Transverse colon (tissue), 4 donors: ENCODE measurements at regions not wholly inside any gene's neighbourhood (a gene's known extent, or its start where the extent isn't known, plus 50 kb on each side); places are given as distances from the start of the nearest gene placed in this dataset.

ENCODE experiments used
- DNase-seq: peaks from one replicate; pipeline ENCODE4 v3.0.0-alpha.2; 2019
- H3K27ac ChIP-seq, 4 donors: fragments of 200-600 bp; sonication (generic); 2 replicates each; pipeline ENCODE4 v1.5.1; 2016 to 2018; ENCODE audit warnings: inconsistent platforms in 4 of 4
- H3K27me3 ChIP-seq: fragments of 200-600 bp; sonication (generic); 2 replicates; pipeline ENCODE4 v1.5.1; 2017; ENCODE audit warnings: inconsistent platforms
- H3K36me3 ChIP-seq, 4 donors: fragments of 200-600 bp; sonication (generic); 2 replicates each; pipeline ENCODE4 v1.5.1; 2017 to 2019; ENCODE audit warnings: inconsistent platforms in 4 of 4
- H3K4me1 ChIP-seq, 4 donors: fragments of 200-600 bp; sonication (generic); 2 replicates each; pipeline ENCODE4 v1.5.1; 2017 to 2020; ENCODE audit warnings: inconsistent platforms in 4 of 4
- H3K4me3 ChIP-seq, 4 donors: fragments of 200-600 bp; sonication (generic); 1 replicate in 1 of 4; 2 replicates in 3 of 4; pipeline versions ENCODE4 v1.5.1 to v1.6.1; 2017 to 2019; ENCODE audit warnings: inconsistent platforms in 4 of 4
- H3K9me3 ChIP-seq, 2 donors: fragments of 200-600 bp; sonication (generic); 2 replicates each; pipeline ENCODE4 v1.5.1; 2017 to 2019; ENCODE audit warnings: inconsistent platforms in 2 of 2
- EP300 ChIP-seq: sonication (generic); formaldehyde crosslinking; IDR thresholded peaks from one replicate; pipeline ENCODE4 v1.6.1; 2017; ENCODE audit warnings: antibody characterized with exemption, low read depth
- POLR2A ChIP-seq: fragments of 450-650 bp; IDR thresholded peaks from one replicate; pipeline ENCODE4 v1.6.1; 2016; ENCODE audit warnings: antibody characterized with exemption, mild to moderate bottlenecking, moderate library complexity
- POLR2AphosphoS5 ChIP-seq, 3 donors: sonication (generic); formaldehyde crosslinking; IDR thresholded peaks; one replicate each; pipeline ENCODE4 v1.6.1; 2016; ENCODE audit warnings: antibody characterized with exemption in 3 of 3
- WGBS, 2 donors: methylation state at CpG; one replicate each; pipeline ENCODE4 v1.1.5; 2018; ENCODE audit warnings: low coverage in 1 of 2; 5-methylcytosine and 5-hydroxymethylcytosine counted together
- in situ Hi-C, 4 donors: fragments of 200-750 bp; cut with MboI; loops; one replicate each; pipeline versions ENCODE4 v1.15.0 to v1.15.1; 2017; ENCODE audit warnings: low sequenced_read_pairs in 3 of 4, low pct_ligation_motif_present in 1 of 4, low pct_unique_long_range_greater_than_20kb in 1 of 4
- intact Hi-C: fragments of 100-400 bp; cut with DNase I; formaldehyde crosslinking; loops from one replicate; pipeline ENCODE4 v1.15.1; 2023; ENCODE audit warnings: low total_unique reads
- TF ChIP-seq, protein P1 (sequence below), 5 experiments: fragments of 200-600 bp in 3 of 5; fragments of 450-650 bp in 2 of 5; sonication (generic) in 3 of 5; IDR thresholded peaks; 1 replicate in 2 of 5; 2 replicates in 3 of 5; pipeline ENCODE4 v1.5.1; 2016 to 2017; ENCODE audit warnings: antibody characterized with exemption in 5 of 5, inconsistent platforms in 3 of 5, mild to moderate bottlenecking in 2 of 5, moderate library complexity in 1 of 5

DNA sequence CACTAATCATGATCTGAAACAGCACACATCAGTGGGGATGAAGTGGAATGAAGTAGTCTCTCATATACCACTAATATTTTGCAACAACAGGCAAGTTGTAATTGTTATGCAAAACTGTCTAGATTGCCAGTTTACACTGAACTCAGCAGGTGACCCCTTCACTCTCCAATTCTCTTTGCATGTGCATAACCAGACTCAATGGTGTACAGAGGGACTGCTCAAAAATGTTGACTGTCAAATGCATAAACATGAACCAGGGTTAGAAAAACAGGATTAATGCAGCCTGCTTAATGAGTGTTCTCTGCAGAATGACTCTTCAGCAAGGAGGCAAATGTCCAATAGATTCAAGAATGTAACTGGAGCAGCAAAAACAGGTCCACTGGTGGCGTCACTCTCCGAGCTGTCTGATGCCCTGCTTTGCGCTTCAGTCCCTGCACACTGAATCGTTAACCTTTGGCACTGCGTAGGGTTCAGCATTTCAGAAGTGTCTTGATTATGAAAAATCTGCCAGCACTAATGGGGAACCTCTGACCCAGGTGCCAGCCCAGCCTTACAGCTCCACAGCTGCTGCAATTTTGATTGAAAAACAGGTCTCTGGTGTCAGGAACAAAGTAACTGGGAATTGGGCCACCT lies 209.3 kb downstream of the TDRD15 start:
- no peaks in the 10 kb centered on the region for H3K36me3 ChIP-seq
- TF ChIP-seq, protein P1, sequence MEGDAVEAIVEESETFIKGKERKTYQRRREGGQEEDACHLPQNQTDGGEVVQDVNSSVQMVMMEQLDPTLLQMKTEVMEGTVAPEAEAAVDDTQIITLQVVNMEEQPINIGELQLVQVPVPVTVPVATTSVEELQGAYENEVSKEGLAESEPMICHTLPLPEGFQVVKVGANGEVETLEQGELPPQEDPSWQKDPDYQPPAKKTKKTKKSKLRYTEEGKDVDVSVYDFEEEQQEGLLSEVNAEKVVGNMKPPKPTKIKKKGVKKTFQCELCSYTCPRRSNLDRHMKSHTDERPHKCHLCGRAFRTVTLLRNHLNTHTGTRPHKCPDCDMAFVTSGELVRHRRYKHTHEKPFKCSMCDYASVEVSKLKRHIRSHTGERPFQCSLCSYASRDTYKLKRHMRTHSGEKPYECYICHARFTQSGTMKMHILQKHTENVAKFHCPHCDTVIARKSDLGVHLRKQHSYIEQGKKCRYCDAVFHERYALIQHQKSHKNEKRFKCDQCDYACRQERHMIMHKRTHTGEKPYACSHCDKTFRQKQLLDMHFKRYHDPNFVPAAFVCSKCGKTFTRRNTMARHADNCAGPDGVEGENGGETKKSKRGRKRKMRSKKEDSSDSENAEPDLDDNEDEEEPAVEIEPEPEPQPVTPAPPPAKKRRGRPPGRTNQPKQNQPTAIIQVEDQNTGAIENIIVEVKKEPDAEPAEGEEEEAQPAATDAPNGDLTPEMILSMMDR (IDR thresholded peaks at IDR 0.05): no peak
- TF ChIP-seq POLR2A: no peak
- no peak for TF ChIP-seq EP300
- TF ChIP-seq POLR2AphosphoS5 (IDR thresholded peaks at IDR 0.05): no peak
- H3K9me3 ChIP-seq: no peaks in the 10 kb centered on the region
- H3K4me1 ChIP-seq: peaks cover 3 to 10% (median 7%) of the 10 kb centered on the region in 4 donors
- in situ Hi-C loops (no loop called here), intact Hi-C loops (no loop called here)
- 37% methylated on average over 5 of the region's 5 CpGs; no CpG with 5 or more reads in 1 of the 2 donors for WGBS, 2 donors
- no peaks in the 10 kb centered on the region for H3K27me3 ChIP-seq
- no peak for DNase-seq
- H3K4me3 ChIP-seq: no peak overlapping the region
- H3K27ac ChIP-seq: no peak overlapping the region

DNA sequence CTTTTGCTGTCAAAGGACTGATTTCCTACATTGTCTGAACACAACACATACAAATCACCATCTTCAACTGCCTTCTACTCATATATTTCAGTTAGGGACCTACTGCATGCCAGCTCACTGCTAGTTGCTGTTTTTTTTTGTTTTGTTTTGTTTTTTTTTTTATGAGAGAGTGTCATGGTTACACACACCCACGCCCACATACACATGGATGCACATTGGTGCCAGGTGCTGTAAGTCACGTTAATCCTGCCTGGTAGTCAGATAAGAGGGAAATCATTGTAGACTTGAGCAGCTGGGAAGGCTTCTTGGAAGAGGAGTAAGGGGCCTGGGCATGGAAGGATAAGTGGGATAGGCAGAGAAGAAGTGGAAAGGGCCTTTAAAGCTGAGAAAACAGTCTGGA lies 209.9 kb downstream of the TDRD15 start:
- Histone ChIP-seq H3K27me3 (no peaks in the 10 kb centered on the region), H3K36me3 (no peaks in the 10 kb centered on the region), H3K27ac (no peak overlapping the region), H3K9me3 (no peaks in the 10 kb centered on the region), H3K4me3 (no peak overlapping the region), H3K4me1 (peaks cover 3 to 10% (median 7%) of the 10 kb centered on the region in 4 donors)
- intact Hi-C loops: no loop called here
- DNase-seq: peak; percentile 9
- in situ Hi-C loops: no loop called here
- TF ChIP-seq EP300: no peak
- TF ChIP-seq, protein P1 (IDR thresholded peaks at IDR 0.05): no peak
- 15 to 31% methylated on average over 2 of the region's 2 CpGs for WGBS, 2 donors

DNA sequence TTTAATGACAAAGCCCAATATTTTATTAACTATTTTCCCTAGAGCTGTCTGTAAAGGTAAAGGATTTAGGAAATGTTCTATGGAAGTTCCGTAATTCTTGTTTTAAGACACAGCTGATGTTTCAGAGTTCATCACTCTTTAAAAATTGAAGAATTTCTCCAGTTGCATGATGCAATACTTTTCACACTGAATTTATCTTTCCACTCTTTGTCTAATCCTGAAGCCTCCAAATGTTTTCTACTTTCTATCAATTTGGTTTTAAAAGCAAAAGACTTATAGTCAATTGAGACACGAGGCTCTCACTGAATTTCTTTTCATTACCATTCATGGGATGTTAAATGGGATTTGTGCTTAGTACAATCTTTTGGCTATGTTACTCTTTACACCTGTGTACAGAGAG lies 223.2 kb downstream of the TDRD15 start:
- H3K27me3 ChIP-seq: no peaks in the 10 kb centered on the region
- 88 to 91% methylated on average over 2 of the region's 2 CpGs for WGBS, 2 donors
- no peaks in the 10 kb centered on the region for H3K4me1 ChIP-seq
- H3K9me3 ChIP-seq: no peaks in the 10 kb centered on the region
- H3K4me3 ChIP-seq: no peak overlapping the region
- in situ Hi-C loops (no loop called here), intact Hi-C loops (no loop called here)
- no peak overlapping the region for H3K27ac ChIP-seq
- no peak for DNase-seq
- H3K36me3 ChIP-seq: no peaks in the 10 kb centered on the region
- no peak for TF ChIP-seq POLR2AphosphoS5 (IDR thresholded peaks at IDR 0.05)
- no peak for TF ChIP-seq POLR2A
- TF ChIP-seq, protein P1 (IDR thresholded peaks at IDR 0.05): no peak

DNA sequence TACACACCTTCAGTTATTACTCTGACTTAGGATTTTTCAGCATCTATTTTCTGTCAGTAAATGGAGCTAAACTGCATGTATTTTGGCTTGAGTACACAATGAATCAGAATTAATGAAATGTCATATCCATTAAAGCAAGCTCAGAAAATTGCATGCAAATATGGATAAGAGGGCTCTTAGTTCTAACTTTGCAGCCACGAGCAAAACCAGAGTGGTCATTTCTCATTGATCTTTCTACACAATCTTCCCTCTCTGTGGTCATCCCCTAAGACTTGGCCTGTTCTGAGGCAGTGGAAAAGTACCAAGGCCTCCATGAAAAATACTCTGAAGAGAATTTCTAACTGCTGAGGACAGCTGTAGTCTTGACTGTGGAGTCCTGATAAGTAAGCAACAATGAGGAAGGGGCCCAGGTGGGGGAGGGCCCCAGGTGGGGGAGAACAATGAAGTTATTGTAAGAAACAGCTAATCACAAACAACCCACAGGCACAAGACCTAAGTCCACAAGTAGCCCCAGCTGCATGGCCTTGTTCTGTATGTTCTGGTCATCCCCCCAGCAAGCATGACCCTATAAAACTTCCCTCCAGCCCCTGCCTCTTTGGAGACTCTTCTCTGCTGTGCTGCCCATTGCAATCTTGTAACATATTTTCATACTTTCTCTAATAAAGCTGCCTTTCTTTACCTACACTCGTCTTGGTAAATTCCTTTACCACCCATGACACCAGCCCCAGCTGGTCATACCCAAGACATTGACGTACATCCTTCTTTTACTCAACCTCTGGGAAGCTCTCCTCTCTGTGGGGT lies 230.3 kb downstream of the TDRD15 start:
- Histone ChIP-seq H3K4me1 (no peaks in the 10 kb centered on the region), H3K36me3 (no peaks in the 10 kb centered on the region), H3K27ac (no peak overlapping the region), H3K4me3 (no peak overlapping the region), H3K9me3 (no peaks in the 10 kb centered on the region), H3K27me3 (no peaks in the 10 kb centered on the region)
- intact Hi-C loops (no loop called here), in situ Hi-C loops (no loop called here)
- TF ChIP-seq, protein P1 (IDR thresholded peaks at IDR 0.05): no peak
- no peak for TF ChIP-seq EP300
- TF ChIP-seq POLR2A: no peak
- no peak for TF ChIP-seq POLR2AphosphoS5 (IDR thresholded peaks at IDR 0.05)
- WGBS, 2 donors: 68 to 76% methylated on average over 3 of the region's 3 CpGs
- DNase-seq: no peak
